ENCODE measurements at regions not wholly inside any gene's neighbourhood (a gene's known extent, or its start where the extent isn't known, plus 50 kb on each side); places are given as distances from the start of the nearest gene placed in this dataset.

DNA sequence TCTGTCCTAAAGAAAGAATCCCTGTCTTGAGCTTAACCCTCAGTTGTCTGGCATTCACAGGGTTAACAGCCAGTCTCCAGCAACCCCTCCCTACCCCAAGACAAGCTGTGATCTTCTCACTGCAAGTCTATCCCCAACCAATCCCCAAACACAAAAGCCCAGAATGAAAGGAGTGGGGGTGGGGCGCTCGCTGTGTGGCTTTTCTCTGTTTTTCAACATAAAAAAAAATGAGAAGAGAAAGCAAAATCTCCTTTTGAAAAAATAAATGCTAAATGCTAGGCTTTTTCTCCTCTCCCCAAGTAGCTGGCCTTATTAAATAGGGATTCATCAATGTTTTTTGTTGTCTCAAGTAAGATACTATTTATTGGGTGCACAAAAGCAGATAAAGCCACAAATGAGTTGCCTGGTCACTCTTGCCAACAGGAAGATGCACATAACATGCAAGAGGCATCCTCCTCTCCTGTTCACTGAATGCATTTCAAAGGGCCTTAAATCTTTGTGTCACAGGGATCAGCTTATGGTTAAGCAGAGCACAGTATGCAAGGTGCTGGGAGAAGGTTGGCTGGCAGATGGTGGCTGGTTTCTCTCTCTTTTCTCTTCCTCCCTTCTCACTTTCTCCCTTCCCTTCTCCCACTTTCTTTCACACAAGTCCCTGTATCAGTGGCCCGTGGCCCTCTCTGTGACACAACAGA is 225.6 kb downstream of the CMPK2 start:
- no peak for TF ChIP-seq EZH2 (IDR thresholded peaks at IDR 0.05; ENCODE audit: borderline replicate concordance, low read length)
- TF ChIP-seq, protein P1, sequence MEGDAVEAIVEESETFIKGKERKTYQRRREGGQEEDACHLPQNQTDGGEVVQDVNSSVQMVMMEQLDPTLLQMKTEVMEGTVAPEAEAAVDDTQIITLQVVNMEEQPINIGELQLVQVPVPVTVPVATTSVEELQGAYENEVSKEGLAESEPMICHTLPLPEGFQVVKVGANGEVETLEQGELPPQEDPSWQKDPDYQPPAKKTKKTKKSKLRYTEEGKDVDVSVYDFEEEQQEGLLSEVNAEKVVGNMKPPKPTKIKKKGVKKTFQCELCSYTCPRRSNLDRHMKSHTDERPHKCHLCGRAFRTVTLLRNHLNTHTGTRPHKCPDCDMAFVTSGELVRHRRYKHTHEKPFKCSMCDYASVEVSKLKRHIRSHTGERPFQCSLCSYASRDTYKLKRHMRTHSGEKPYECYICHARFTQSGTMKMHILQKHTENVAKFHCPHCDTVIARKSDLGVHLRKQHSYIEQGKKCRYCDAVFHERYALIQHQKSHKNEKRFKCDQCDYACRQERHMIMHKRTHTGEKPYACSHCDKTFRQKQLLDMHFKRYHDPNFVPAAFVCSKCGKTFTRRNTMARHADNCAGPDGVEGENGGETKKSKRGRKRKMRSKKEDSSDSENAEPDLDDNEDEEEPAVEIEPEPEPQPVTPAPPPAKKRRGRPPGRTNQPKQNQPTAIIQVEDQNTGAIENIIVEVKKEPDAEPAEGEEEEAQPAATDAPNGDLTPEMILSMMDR (conservative IDR thresholded peaks at IDR 0.05 in 1 of 2, IDR thresholded peaks at IDR 0.05 in 1 of 2; ENCODE audit: extremely low read depth in 1 of 2, insufficient read depth in 1 of 2, low read depth in 1 of 2, low read length in 2 of 2), result no peak
